Activated T-cell treated with anti-CD3 and anti-CD28 coated beads, Interleukin-2, amount 50 U/mL, for 24 hours (primary cell): ENCODE measurements at regions not wholly inside any gene's neighbourhood (a gene's known extent, or its start where the extent isn't known, plus 50 kb on each side); places are given as distances from the start of the nearest gene placed in this dataset.
"Not testable (repeated sequence)": the region's sequence is repeated elsewhere in the genome, so short reads cannot be mapped to it uniquely, and the experiment has no call there.

Experiments
- DNase-seq: peaks from one replicate; pipeline ENCODE4 v3.0.0-alpha.2; 2020
- H3K27ac Mint-ChIP-seq: 2 replicates; pipeline ENCODE4 v1.8.0; 2020; ENCODE audit warnings: mild to moderate bottlenecking, mixed read lengths
- H3K27me3 Mint-ChIP-seq: 2 replicates; pipeline ENCODE4 v1.8.0; 2020; ENCODE audit warnings: mixed read lengths
- H3K36me3 Mint-ChIP-seq: 2 replicates; pipeline ENCODE4 v1.8.0; 2020; ENCODE audit warnings: low read depth, mixed read lengths
- H3K4me1 Mint-ChIP-seq: 2 replicates; pipeline ENCODE4 v1.8.0; 2020; ENCODE audit warnings: low read depth, mixed read lengths
- H3K4me3 Mint-ChIP-seq: 2 replicates; pipeline ENCODE4 v1.8.0; 2020; ENCODE audit warnings: mild to moderate bottlenecking, moderate library complexity, mixed read lengths
- H3K9me3 Mint-ChIP-seq: 2 replicates; pipeline ENCODE4 v1.8.0; 2020; ENCODE audit warnings: mixed read lengths

- H3K27ac Mint-ChIP-seq = peak overlapping the region; percentile 86
- no peak for DNase-seq
- H3K36me3 Mint-ChIP-seq = peaks cover 90% of the 10 kb centered on the region
- H3K27me3 Mint-ChIP-seq = no peaks in the 10 kb centered on the region
- H3K4me1 Mint-ChIP-seq = peaks cover 84% of the 10 kb centered on the region
- no peaks in the 10 kb centered on the region for H3K9me3 Mint-ChIP-seq
- peak overlapping the region; percentile 42 for H3K4me3 Mint-ChIP-seq
These were observed 83.4 kb upstream of the ZNF169 start for GRCh38 chr9:94175669-94176068.

DNA sequence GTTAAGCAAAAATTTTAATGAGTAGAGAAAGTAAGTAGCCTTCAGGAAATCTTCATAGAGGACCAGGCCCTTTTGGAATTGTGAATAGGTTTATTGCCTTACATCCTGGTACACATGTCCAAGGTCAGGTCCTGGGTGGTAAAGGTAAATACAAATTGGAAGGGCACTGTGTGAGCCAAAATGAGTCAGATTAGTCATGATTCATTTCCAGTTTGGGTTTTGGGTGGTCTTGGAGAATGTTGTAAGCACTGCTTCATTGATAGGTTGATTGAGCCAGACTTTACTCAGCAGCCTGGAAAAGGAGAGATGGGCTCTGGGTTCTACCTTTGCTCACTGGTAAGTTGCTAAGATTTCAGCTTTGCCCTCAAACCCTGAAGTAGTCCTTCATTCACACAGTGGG, 82.5 kb upstream of the ZNF169 start:
- peaks cover 90% of the 10 kb centered on the region for H3K4me1 Mint-ChIP-seq
- no peaks in the 10 kb centered on the region for H3K9me3 Mint-ChIP-seq
- peak overlapping the region; percentile 72 for H3K27ac Mint-ChIP-seq
- H3K36me3 Mint-ChIP-seq = peaks cover 94% of the 10 kb centered on the region
- DNase-seq = no peak
- no peak overlapping the region for H3K4me3 Mint-ChIP-seq
- H3K27me3 Mint-ChIP-seq = no peaks in the 10 kb centered on the region

GRCh38 chr9:94178927-94179326, 80.2 kb upstream of the ZNF169 start:
- no peak overlapping the region for H3K4me3 Mint-ChIP-seq

GRCh38 chr9:94181408-94182181, 77.5 kb upstream of the ZNF169 start:
- Mint-ChIP-seq H3K36me3 (peaks cover 76% of the 10 kb centered on the region), H3K4me1 (peaks cover 63% of the 10 kb centered on the region)

More at GRCh38 chr9:94178927-94179326, 80.2 kb upstream of the ZNF169 start:
- DNase-seq = no peak
- peaks cover 91% of the 10 kb centered on the region for H3K36me3 Mint-ChIP-seq
- H3K27ac Mint-ChIP-seq = peak overlapping the region; percentile 80
- H3K9me3 Mint-ChIP-seq = no peaks in the 10 kb centered on the region
- peaks cover 88% of the 10 kb centered on the region for H3K4me1 Mint-ChIP-seq
- H3K27me3 Mint-ChIP-seq = no peaks in the 10 kb centered on the region

GRCh38 chr9:94182532-94182931, 76.6 kb upstream of the ZNF169 start:
- H3K4me3 Mint-ChIP-seq = no peak overlapping the region
- H3K9me3 Mint-ChIP-seq = no peaks in the 10 kb centered on the region
- H3K4me1 Mint-ChIP-seq = peaks cover 54% of the 10 kb centered on the region
- peaks cover 75% of the 10 kb centered on the region for H3K36me3 Mint-ChIP-seq
- H3K27ac Mint-ChIP-seq = peak overlapping the region; percentile 61
- H3K27me3 Mint-ChIP-seq = no peaks in the 10 kb centered on the region
- no peak for DNase-seq

More at GRCh38 chr9:94181408-94182181, 77.5 kb upstream of the ZNF169 start:
- DNase-seq = no peak
- Mint-ChIP-seq H3K4me3 (no peak overlapping the region), H3K9me3 (no peaks in the 10 kb centered on the region), H3K27ac (peak overlapping the region; percentile 83), H3K27me3 (no peaks in the 10 kb centered on the region)

GRCh38 chr9:94183240-94183999, 75.7 kb upstream of the ZNF169 start:
- Mint-ChIP-seq H3K27ac (peak overlapping the region; percentile 72), H3K4me1 (peaks cover 49% of the 10 kb centered on the region), H3K27me3 (no peaks in the 10 kb centered on the region), H3K9me3 (no peaks in the 10 kb centered on the region), H3K4me3 (no peak overlapping the region), H3K36me3 (peaks cover 76% of the 10 kb centered on the region)
- no peak for DNase-seq

- H3K27ac Mint-ChIP-seq = no peak overlapping the region
- peaks cover 5% of the 10 kb centered on the region for H3K4me1 Mint-ChIP-seq
- peaks cover 13% of the 10 kb centered on the region for H3K9me3 Mint-ChIP-seq
- no peaks in the 10 kb centered on the region for H3K27me3 Mint-ChIP-seq
- no peak overlapping the region for H3K4me3 Mint-ChIP-seq
- peaks cover 59% of the 10 kb centered on the region for H3K36me3 Mint-ChIP-seq
- DNase-seq = no peak
These were observed 70.9 kb upstream of the ZNF169 start for GRCh38 chr9:94188246-94188645.

DNA sequence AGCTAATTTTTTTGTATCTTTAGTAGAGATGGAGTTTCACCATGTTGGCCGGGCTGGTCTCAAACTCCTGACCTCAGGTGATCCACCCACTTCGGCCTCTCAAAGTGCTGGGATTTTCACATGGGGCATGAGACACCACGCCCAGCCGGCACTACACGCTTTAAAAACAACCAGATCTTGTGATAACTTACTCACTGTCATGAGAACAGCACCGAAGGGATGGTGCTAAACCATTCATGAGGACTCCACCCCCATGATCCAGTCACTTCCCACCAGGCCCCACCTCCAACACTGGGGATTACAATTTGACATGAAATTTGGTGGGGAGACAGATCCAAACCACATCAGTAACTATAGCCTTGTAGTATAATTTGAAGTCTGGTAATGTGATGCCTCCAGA, 67.4 kb upstream of the ZNF169 start:
- H3K4me3 Mint-ChIP-seq, H3K27me3 Mint-ChIP-seq, H3K4me1 Mint-ChIP-seq, DNase-seq, H3K27ac Mint-ChIP-seq: not testable (repeated sequence)
- H3K36me3 Mint-ChIP-seq = peaks cover 70% of the 10 kb centered on the region
- H3K9me3 Mint-ChIP-seq = peaks cover 37% of the 10 kb centered on the region

DNA sequence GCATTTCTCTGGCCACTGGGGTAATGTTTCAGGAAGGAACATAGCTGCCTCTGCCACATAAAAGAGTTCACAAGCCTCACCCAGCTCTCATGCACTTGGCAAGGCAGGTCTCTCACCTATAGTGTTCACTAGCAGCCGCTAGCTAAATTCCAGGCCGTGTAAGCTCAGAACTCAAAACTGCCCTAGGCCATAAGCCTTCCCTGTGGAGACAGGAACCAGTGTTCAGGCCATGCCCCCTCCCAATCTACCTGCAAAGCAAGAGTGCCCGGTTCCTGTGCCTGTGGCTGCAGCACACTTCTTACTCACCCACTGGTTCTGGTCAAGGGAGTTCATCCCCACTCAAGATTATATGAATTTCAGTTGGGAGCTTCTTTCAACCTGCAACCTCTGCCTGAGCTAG, 60.7 kb upstream of the ZNF169 start:
- Mint-ChIP-seq H3K27me3 (no peaks in the 10 kb centered on the region), H3K36me3 (peaks cover 40% of the 10 kb centered on the region), H3K4me1 (no peaks in the 10 kb centered on the region), H3K4me3 (no peak overlapping the region), H3K27ac (no peak overlapping the region), H3K9me3 (peaks cover 31% of the 10 kb centered on the region)
- DNase-seq = no peak

GRCh38 chr9:94199776-94200175, 59.3 kb upstream of the ZNF169 start:
- no peaks in the 10 kb centered on the region for H3K27me3 Mint-ChIP-seq
- peaks cover 29% of the 10 kb centered on the region for H3K9me3 Mint-ChIP-seq
- H3K4me3 Mint-ChIP-seq = no peak overlapping the region
- peaks cover 28% of the 10 kb centered on the region for H3K36me3 Mint-ChIP-seq
- no peaks in the 10 kb centered on the region for H3K4me1 Mint-ChIP-seq
- no peak for DNase-seq
- no peak overlapping the region for H3K27ac Mint-ChIP-seq

DNA sequence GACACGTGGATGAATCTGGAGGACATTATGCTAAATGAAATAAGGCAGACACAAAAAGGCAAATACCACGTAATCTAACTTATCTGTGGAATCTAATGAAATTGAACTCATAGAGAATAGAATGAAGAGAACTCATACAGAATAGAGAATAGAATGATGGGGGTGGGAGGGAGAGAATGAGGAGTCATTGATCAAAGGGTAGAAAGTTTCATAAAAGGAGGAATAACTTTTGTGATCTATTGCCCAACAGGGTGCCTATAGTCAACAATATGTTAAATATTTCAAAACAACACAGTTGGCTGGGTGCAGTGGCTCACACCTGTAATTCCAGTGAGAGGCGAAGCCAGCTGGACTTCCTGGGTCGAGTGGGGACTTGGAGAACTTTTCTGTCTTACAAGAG, 54.9 kb upstream of the ZNF169 start:
- Mint-ChIP-seq H3K4me1 (no peaks in the 10 kb centered on the region), H3K27me3 (no peaks in the 10 kb centered on the region), H3K4me3 (no peak overlapping the region), H3K36me3 (peaks cover 8% of the 10 kb centered on the region), H3K9me3 (peaks cover 14% of the 10 kb centered on the region), H3K27ac (no peak overlapping the region)
- DNase-seq = no peak

- Mint-ChIP-seq H3K36me3 (peaks cover 1% of the 10 kb centered on the region), H3K27me3 (no peaks in the 10 kb centered on the region), H3K4me3 (no peak overlapping the region), H3K4me1 (no peaks in the 10 kb centered on the region), H3K27ac (no peak overlapping the region), H3K9me3 (peaks cover 12% of the 10 kb centered on the region)
- no peak for DNase-seq
These were observed 51.3 kb upstream of the ZNF169 start for GRCh38 chr9:94207781-94208180.
